ENCODE measurements at regions not wholly inside any gene's neighbourhood (a gene's known extent, or its start where the extent isn't known, plus 50 kb on each side); places are given as distances from the start of the nearest gene placed in this dataset.

- DNase-seq (ENCODE audit: low spot score), result no peak
Measured at GRCh38 chr12:63232896-63233295, 81.9 kb upstream of the AVPR1A start.

DNA sequence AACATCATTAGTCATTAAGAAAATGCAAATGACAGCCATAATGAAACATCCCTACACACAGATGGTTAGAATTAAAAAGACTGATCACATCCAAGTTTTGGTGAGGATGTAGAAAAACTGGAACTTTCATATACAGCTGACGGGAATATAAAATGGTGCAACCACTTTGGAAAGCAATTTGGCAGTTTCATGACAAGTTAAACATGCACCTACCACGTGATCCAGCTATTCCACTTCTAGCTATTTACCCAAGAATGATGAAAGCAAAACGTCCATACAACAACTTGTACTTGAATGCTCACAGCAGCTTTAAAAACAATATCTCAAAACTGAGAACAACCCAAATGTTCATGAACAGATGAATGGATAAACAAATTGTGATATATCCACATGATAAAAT lies 77.9 kb upstream of the AVPR1A start:
- DNase-seq (ENCODE audit: low spot score), result no peak

- DNase-seq (ENCODE audit: low spot score), result no peak
Measured at GRCh38 chr12:63226792-63227463, 75.9 kb upstream of the AVPR1A start.

DNA sequence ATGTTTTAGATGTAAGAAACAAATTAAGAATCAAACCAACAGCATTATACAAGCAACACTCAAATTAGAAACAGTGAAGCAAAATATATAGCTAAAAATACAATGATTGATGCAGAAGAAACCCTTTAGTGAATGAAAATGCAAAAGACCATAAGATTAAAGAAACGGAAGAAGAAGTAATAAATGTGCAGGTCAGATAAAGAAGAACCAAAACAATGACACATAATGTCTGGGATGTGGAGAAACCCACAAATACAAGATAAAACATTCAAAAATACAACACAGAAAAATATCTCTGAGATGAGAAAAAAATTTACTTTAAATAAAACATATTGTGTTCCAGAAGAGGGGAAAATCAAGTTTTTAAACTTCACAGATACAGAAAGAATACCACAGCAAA lies 73.4 kb upstream of the AVPR1A start:
- no peak for DNase-seq (ENCODE audit: low spot score)

- DNase-seq (ENCODE audit: low spot score), result no peak
Measured at GRCh38 chr12:63223128-63223527, 72.1 kb upstream of the AVPR1A start.

DNA sequence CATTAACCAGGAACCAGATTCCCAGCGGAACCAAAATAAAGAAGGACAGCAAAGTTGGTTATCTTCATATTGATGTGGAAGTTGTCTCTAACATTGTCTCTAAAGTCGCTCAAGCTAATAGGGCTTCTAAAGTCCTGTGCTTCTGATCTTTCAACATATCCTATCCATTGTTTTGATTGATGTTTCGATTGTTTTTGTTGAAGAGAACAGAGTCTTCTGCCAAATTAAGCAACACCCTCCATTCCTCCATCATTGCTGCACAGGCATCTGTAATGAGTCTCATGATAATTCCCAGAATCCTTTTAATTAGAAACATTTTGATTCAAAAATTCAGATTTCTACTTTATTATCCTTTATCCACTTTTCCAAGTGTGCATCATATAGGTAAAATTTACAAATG lies 71.6 kb upstream of the AVPR1A start:
- no peak for DNase-seq (ENCODE audit: low spot score)

DNA sequence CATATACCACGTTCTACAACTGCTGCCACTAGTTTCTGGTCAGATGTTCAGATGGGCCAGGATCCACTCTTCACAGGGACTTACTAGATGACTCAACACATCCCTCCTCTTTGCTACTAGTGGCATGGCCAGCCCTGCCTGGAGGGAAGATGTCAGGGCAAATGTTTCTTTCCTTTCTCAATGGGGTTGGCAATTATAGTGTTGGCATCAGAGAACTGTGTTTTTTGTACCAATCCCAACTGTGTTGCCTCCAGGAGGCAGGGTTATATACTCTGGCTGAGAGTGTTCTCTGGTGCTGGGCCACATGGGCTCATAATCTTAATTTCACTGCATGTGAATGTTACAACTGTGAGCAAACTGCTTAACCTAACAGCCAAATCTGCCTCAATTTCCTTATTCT lies 69.9 kb upstream of the AVPR1A start:
- no peak for DNase-seq (ENCODE audit: low spot score)

- no peak for DNase-seq (ENCODE audit: low spot score)
Measured at GRCh38 chr12:63212316-63212715, 61.3 kb upstream of the AVPR1A start.

DNA sequence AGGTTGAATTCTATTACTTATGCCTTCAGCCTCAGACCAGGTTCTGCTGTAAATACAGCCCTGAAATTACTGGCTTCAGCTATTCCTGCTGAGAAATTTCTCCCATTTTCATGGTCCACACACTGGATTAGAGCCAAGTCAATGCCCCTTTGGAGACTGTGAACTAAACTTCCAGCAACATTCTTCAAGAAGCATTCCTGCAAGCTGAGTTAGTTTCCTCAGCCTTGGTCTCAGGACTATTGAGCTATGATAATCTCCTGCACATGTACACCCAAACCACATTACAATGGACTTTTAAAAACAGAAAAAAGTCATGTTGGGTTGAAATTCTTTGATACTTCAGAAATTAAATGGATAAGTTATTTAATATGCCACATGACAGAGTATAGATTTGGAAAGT lies 58.0 kb upstream of the AVPR1A start:
- no peak for DNase-seq (ENCODE audit: low spot score)

GRCh38 chr12:63206909-63207308 lies 55.9 kb upstream of the AVPR1A start:
- no peak for DNase-seq (ENCODE audit: low spot score)

DNA sequence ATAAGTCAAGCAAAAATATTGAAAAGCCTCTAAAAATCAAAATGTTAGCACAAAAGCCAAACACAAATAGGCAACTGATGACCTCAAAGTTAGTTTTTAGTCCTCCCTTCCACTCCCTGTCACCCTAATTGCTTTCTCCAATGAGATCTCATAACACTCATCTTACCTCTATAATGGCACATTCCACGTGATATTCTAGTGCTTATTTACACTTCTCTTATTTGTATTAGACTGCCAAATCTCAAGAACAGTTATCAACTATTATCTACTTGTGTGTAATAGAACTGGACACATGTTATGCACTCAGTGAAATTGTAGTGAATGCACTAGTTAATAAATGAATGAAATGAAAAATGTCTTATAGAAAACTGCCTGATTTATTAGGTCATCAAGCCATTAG lies 55.5 kb upstream of the AVPR1A start:
- DNase-seq (ENCODE audit: low spot score), result no peak
